ENCODE measurements at regions not wholly inside any gene's neighbourhood (a gene's known extent, or its start where the extent isn't known, plus 50 kb on each side); places are given as distances from the start of the nearest gene placed in this dataset.

GRCh38 chr7:46848311-46848710 is 733.6 kb downstream of the TNS3 start:
- ChIA-PET POLR2A (no interaction called here), CTCF (no interaction called here)

More at GRCh38 chr7:46848311-46848710, 733.6 kb downstream of the TNS3 start:
- Histone ChIP-seq H3K4me2 (ENCODE audit: low read length) (no peak overlapping the region), H3K36me3 (ENCODE audit: control insufficient read depth in 1 of 2, insufficient read depth in 2 of 2, low read length in 2 of 2) (no peaks in the 10 kb centered on the region), H3K79me2 (ENCODE audit: insufficient read depth, low read length) (no peaks in the 10 kb centered on the region), H3K9me3 (ENCODE audit: control insufficient read depth in 1 of 2, insufficient read depth in 1 of 2, low read depth in 1 of 2, low read length in 2 of 2) (no peaks in the 10 kb centered on the region), H3K27ac (ENCODE audit: low read depth, low read length) (no peak overlapping the region), H2AFZ (ENCODE audit: low read depth, low read length, poor library complexity, severe bottlenecking) (no peak overlapping the region), H3K9ac (ENCODE audit: low read length) (no peak overlapping the region), H3K27me3 (ENCODE audit: insufficient read depth, low read length) (no peaks in the 10 kb centered on the region), H3K9me2 (ENCODE audit: insufficient read depth) (no peaks in the 10 kb centered on the region), H3K4me1 (ENCODE audit: control insufficient read depth in 1 of 2, insufficient read depth in 2 of 2, low read length in 2 of 2) (no peaks in the 10 kb centered on the region), H3K4me3 (replicated peaks in 1 of 2; ENCODE audit: low read depth in 1 of 2, low read length in 2 of 2) (no peak overlapping the region), H4K20me1 (ENCODE audit: insufficient read depth) (no peaks in the 10 kb centered on the region)
- RAD21 ChIA-PET (ENCODE audit: low non-redundant PET in 1 of 2, low total read pairs in 2 of 2, uncharacterized antibody in 2 of 2, unreplicated experiment in 2 of 2) = no interaction called here
- TF ChIP-seq TCF7L2 (IDR thresholded peaks at IDR 0.05; ENCODE audit: borderline replicate concordance, extremely low read depth, insufficient read depth, insufficient read length) (no peak), CTCF (IDR thresholded peaks at IDR 0.05 in 2 of 3, conservative IDR thresholded peaks at IDR 0.05 in 1 of 3; ENCODE audit: borderline replicate concordance in 1 of 3, insufficient read depth in 1 of 3, low read depth in 2 of 3, low read length in 2 of 3) (no peak), SP1 (IDR thresholded peaks at IDR 0.05; ENCODE audit: low read depth) (no peak), ATF3 (IDR thresholded peaks at IDR 0.05) (no peak), CBX3 (IDR thresholded peaks at IDR 0.05; ENCODE audit: low read depth) (no peak), SRF (IDR thresholded peaks at IDR 0.05; ENCODE audit: low read depth) (no peak), ZNF274 (IDR thresholded peaks at IDR 0.05; ENCODE audit: low read depth, low read length) (no peak), EZH2phosphoT487 (IDR thresholded peaks at IDR 0.05; ENCODE audit: borderline replicate concordance) (no peak), SIN3A (IDR thresholded peaks at IDR 0.05; ENCODE audit: low read depth) (no peak), FOSL1 (IDR thresholded peaks at IDR 0.05; ENCODE audit: low read depth) (no peak), EGR1 (IDR thresholded peaks at IDR 0.05; ENCODE audit: low read depth) (no peak), POLR2A (IDR thresholded peaks at IDR 0.05; ENCODE audit: borderline replicate concordance, extremely low read depth, insufficient read depth, insufficient read length) (no peak), MAX (IDR thresholded peaks at IDR 0.05) (no peak), POLR2AphosphoS5 (IDR thresholded peaks at IDR 0.05; ENCODE audit: low read depth, low read length) (no peak), YY1 (IDR thresholded peaks at IDR 0.05; ENCODE audit: extremely low read depth, insufficient replicate concordance, low read depth, low read length) (no peak)
- BruUV-seq (replicated peaks) = no TSS peak
- DNase-seq (ENCODE audit: low read depth, low spot score) = no peak
- no peak for ATAC-seq
- intact Hi-C loops (cut with micrococcal nuclease) = no loop called here
